ENCODE measurements at regions not wholly inside any gene's neighbourhood (a gene's known extent, or its start where the extent isn't known, plus 50 kb on each side); places are given as distances from the start of the nearest gene placed in this dataset.

- TF ChIP-seq SIN3A (IDR thresholded peaks at IDR 0.05; ENCODE audit: borderline replicate concordance, insufficient read depth, low read length) (no peak), REST (IDR thresholded peaks at IDR 0.05; ENCODE audit: insufficient read depth in 1 of 2, low read depth in 2 of 2, low read length in 2 of 2) (no peak), TAF1 (IDR thresholded peaks at IDR 0.05; ENCODE audit: borderline replicate concordance, insufficient read depth, low read length) (no peak)
These were observed 199.1 kb downstream of the GLI2 start for GRCh38 chr2:120934574-120935338.

GRCh38 chr2:120935339-120936313, 200.0 kb downstream of the GLI2 start:
- no peak for TF ChIP-seq SIN3A (IDR thresholded peaks at IDR 0.05; ENCODE audit: borderline replicate concordance, insufficient read depth, low read length)
- no peak for TF ChIP-seq FOXP2 (optimal IDR thresholded peaks at IDR 0.05; ENCODE audit: borderline replicate concordance, extremely low read depth, extremely low read length, insufficient read depth)
- TF ChIP-seq POLR2AphosphoS5 (IDR thresholded peaks at IDR 0.05; ENCODE audit: low read depth, low read length) = no peak
- no peak for TF ChIP-seq TAF1 (IDR thresholded peaks at IDR 0.05; ENCODE audit: borderline replicate concordance, insufficient read depth, low read length)
- no peak for TF ChIP-seq REST (IDR thresholded peaks at IDR 0.05; ENCODE audit: insufficient read depth in 1 of 2, low read depth in 2 of 2, low read length in 2 of 2)

DNA sequence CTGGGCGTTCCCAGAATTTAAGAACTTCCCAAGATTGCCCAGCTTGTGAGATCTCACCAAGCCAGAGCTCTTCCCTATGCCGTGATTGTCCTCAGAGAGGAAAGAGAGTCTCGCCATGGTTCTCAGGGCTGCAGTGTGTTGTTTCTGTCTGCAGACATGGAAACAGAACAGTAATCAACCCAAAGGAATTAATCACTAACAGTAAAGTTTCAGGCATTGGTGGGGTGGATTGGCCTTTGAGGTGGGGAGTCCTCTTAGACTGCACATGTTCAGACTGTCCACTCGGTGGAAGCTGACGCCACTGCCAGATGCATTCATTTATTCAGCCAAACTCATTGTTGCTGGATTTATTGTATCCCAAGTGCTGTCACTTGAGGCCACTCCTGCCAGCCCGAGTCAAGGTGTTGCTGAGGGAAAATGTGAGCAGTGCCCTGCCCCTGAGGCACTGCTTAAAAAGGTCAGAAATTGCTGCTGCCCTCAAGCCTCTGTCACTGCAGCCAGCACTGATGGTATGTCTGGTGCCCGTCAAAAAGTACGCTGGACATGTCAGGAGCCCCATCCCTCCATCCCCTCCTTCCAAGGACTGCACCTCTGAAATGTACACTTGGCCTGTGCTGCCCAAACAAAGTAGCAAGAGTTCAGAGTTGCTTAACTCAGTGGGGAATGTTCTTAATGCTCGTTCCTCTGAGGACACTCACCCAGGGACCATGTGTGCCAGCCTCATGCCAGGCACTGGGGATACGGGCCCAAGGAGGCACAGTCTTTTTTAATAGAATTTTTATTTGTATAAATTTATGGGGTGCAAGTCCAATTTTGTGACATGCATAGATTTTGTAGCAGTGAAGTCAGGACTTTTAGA, 201.0 kb downstream of the GLI2 start:
- TF ChIP-seq SIN3A (IDR thresholded peaks at IDR 0.05; ENCODE audit: borderline replicate concordance, insufficient read depth, low read length) (no peak), FOXP2 (optimal IDR thresholded peaks at IDR 0.05; ENCODE audit: borderline replicate concordance, extremely low read depth, extremely low read length, insufficient read depth) (no peak)

DNA sequence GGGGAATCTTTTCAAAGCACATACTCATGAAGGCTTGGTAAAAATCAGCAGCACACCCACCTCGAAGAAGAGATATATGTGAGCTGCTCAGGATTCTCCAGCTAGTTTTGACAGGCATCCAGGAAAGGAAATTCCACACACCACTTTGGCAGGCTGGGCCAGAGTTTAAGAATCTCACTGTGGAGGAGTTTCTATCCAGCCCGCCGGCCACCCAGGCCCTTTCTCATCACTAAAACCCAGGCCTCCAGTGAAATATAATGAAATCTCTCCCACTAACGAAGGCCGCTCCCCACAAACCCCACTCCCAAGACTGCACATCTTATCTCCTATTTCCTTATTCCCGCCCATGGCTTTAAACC, 202.0 kb downstream of the GLI2 start:
- TF ChIP-seq SIN3A (IDR thresholded peaks at IDR 0.05; ENCODE audit: borderline replicate concordance, insufficient read depth, low read length) (no peak), POLR2AphosphoS5 (IDR thresholded peaks at IDR 0.05; ENCODE audit: low read depth, low read length) (no peak), REST (IDR thresholded peaks at IDR 0.05; ENCODE audit: insufficient read depth in 1 of 2, low read depth in 2 of 2, low read length in 2 of 2) (no peak), TAF1 (IDR thresholded peaks at IDR 0.05; ENCODE audit: borderline replicate concordance, insufficient read depth, low read length) (no peak), FOXP2 (optimal IDR thresholded peaks at IDR 0.05; ENCODE audit: borderline replicate concordance, extremely low read depth, extremely low read length, insufficient read depth) (no peak)
